Memory B cell (primary cell): ENCODE measurements at regions not wholly inside any gene's neighbourhood (a gene's known extent, or its start where the extent isn't known, plus 50 kb on each side); places are given as distances from the start of the nearest gene placed in this dataset.
"Not testable (repeated sequence)": the region's sequence is repeated elsewhere in the genome, so short reads cannot be mapped to it uniquely, and the experiment has no call there.

Experiments used
- ATAC-seq: fragments of 150-1000 bp; cut with Tn5 transposase; 2 replicates; pipeline ENCODE4 v1.10.0; 2021; ENCODE audit warnings: low read depth, mild to moderate bottlenecking, moderate library complexity
- DNase-seq, 2 donors: peaks; one replicate each; pipeline ENCODE4 v3.0.0; 2022; ENCODE audit warnings: low spot score in 2 of 2
- H3K27ac Mint-ChIP-seq: one replicate; pipeline ENCODE4 v1.8.0; 2022; ENCODE audit warnings: mild to moderate bottlenecking, moderate library complexity, mixed read lengths
- H3K27me3 Mint-ChIP-seq: one replicate; pipeline ENCODE4 v1.8.0; 2022; ENCODE audit warnings: mixed read lengths
- H3K36me3 Mint-ChIP-seq: one replicate; pipeline ENCODE4 v1.8.0; 2022; ENCODE audit warnings: mild to moderate bottlenecking, mixed read lengths
- H3K4me1 Mint-ChIP-seq: one replicate; pipeline ENCODE4 v1.8.0; 2022; ENCODE audit warnings: mixed read lengths
- H3K4me3 Mint-ChIP-seq: one replicate; pipeline ENCODE4 v1.8.0; 2022; ENCODE audit warnings: mild to moderate bottlenecking, moderate library complexity, mixed read lengths
- H3K9me3 Mint-ChIP-seq: one replicate; pipeline ENCODE4 v1.8.0; 2022; ENCODE audit warnings: mixed read lengths

GRCh38 chr2:47728551-47728950 lies 54.4 kb upstream of the MSH6 start:
- ATAC-seq (no peak), DNase-seq (no peak)
- Mint-ChIP-seq H3K36me3 (peaks cover 1% of the 10 kb centered on the region), H3K9me3 (peaks cover 1% of the 10 kb centered on the region), H3K27ac (no peak overlapping the region), H3K4me1 (peaks cover 16% of the 10 kb centered on the region), H3K4me3 (no peak overlapping the region), H3K27me3 (no peaks in the 10 kb centered on the region)

- peak overlapping the region; percentile 28 for H3K27ac Mint-ChIP-seq
- H3K27me3 Mint-ChIP-seq: no peaks in the 10 kb centered on the region
- ATAC-seq: no peak
- peaks cover 1% of the 10 kb centered on the region for H3K36me3 Mint-ChIP-seq
- no peak overlapping the region for H3K4me3 Mint-ChIP-seq
- no peak for DNase-seq
- H3K4me1 Mint-ChIP-seq: peaks cover 22% of the 10 kb centered on the region
- H3K9me3 Mint-ChIP-seq: peaks cover 1% of the 10 kb centered on the region
Observed at GRCh38 chr2:47727956-47728355, 55.0 kb upstream of the MSH6 start.

GRCh38 chr2:47726978-47727377 lies 56.0 kb upstream of the MSH6 start:
- not testable (repeated sequence) for DNase-seq, H3K27me3 Mint-ChIP-seq, ATAC-seq, H3K9me3 Mint-ChIP-seq, H3K36me3 Mint-ChIP-seq, H3K4me3 Mint-ChIP-seq
- Mint-ChIP-seq H3K4me1 (peaks cover 25% of the 10 kb centered on the region), H3K27ac (peak overlapping the region; percentile 24)

- H3K27ac Mint-ChIP-seq: peak overlapping the region; percentile 98
- peaks cover 1% of the 10 kb centered on the region for H3K36me3 Mint-ChIP-seq
- no peak for DNase-seq
- H3K27me3 Mint-ChIP-seq: no peaks in the 10 kb centered on the region
- no peak overlapping the region for H3K4me3 Mint-ChIP-seq
- no peak for ATAC-seq
- peaks cover 1% of the 10 kb centered on the region for H3K9me3 Mint-ChIP-seq
- H3K4me1 Mint-ChIP-seq: peaks cover 25% of the 10 kb centered on the region
Observed at GRCh38 chr2:47725808-47726207, 57.1 kb upstream of the MSH6 start.

GRCh38 chr2:47724221-47724981 lies 58.5 kb upstream of the MSH6 start:
- Mint-ChIP-seq H3K4me3 (peak overlapping the region; percentile 51), H3K4me1 (peaks cover 28% of the 10 kb centered on the region), H3K36me3 (peaks cover 1% of the 10 kb centered on the region), H3K27ac (peak overlapping the region; percentile 98), H3K9me3 (peaks cover 1% of the 10 kb centered on the region), H3K27me3 (no peaks in the 10 kb centered on the region)
- peak; percentile 66 to 83 for DNase-seq
- ATAC-seq: peak; percentile 88

GRCh38 chr2:47721296-47721695 lies 61.6 kb upstream of the MSH6 start:
- Mint-ChIP-seq H3K4me1 (peaks cover 42% of the 10 kb centered on the region), H3K4me3 (no peak overlapping the region), H3K27me3 (no peaks in the 10 kb centered on the region), H3K9me3 (peaks cover 1% of the 10 kb centered on the region), H3K27ac (no peak overlapping the region), H3K36me3 (peaks cover 1% of the 10 kb centered on the region)
- no peak for DNase-seq
- ATAC-seq: no peak

- Mint-ChIP-seq H3K36me3 (peaks cover 1% of the 10 kb centered on the region), H3K9me3 (peaks cover 1% of the 10 kb centered on the region), H3K27me3 (no peaks in the 10 kb centered on the region), H3K4me3 (no peak overlapping the region), H3K4me1 (peaks cover 42% of the 10 kb centered on the region), H3K27ac (peak overlapping the region; percentile 20)
- ATAC-seq: no peak
- no peak for DNase-seq
Observed at GRCh38 chr2:47720559-47720958, 62.4 kb upstream of the MSH6 start.

- no peak for ATAC-seq
- no peak for DNase-seq
- peaks cover 39% of the 10 kb centered on the region for H3K4me1 Mint-ChIP-seq
Observed at GRCh38 chr2:47720036-47720435, 62.9 kb upstream of the MSH6 start.

GRCh38 chr2:47719099-47719498 lies 63.8 kb upstream of the MSH6 start:
- ATAC-seq (peak; percentile 12), DNase-seq (no peak)
- Mint-ChIP-seq H3K4me1 (peaks cover 30% of the 10 kb centered on the region), H3K36me3 (no peaks in the 10 kb centered on the region), H3K27me3 (no peaks in the 10 kb centered on the region), H3K27ac (peak overlapping the region; percentile 60), H3K9me3 (no peaks in the 10 kb centered on the region), H3K4me3 (no peak overlapping the region)

More at GRCh38 chr2:47720036-47720435, 62.9 kb upstream of the MSH6 start:
- Mint-ChIP-seq H3K27me3 (no peaks in the 10 kb centered on the region), H3K27ac (no peak overlapping the region), H3K4me3 (no peak overlapping the region), H3K9me3 (peaks cover 1% of the 10 kb centered on the region), H3K36me3 (peaks cover 1% of the 10 kb centered on the region)

- not testable (repeated sequence) for H3K4me3 Mint-ChIP-seq, H3K36me3 Mint-ChIP-seq, H3K27me3 Mint-ChIP-seq, ATAC-seq, DNase-seq, H3K9me3 Mint-ChIP-seq, H3K27ac Mint-ChIP-seq
- H3K4me1 Mint-ChIP-seq: peaks cover 19% of the 10 kb centered on the region
Observed at GRCh38 chr2:47716307-47716706, 66.6 kb upstream of the MSH6 start.

GRCh38 chr2:47715552-47715951 lies 67.4 kb upstream of the MSH6 start:
- DNase-seq (no peak), ATAC-seq (no peak)
- no peaks in the 10 kb centered on the region for H3K27me3 Mint-ChIP-seq
- H3K9me3 Mint-ChIP-seq: no peaks in the 10 kb centered on the region
- no peak overlapping the region for H3K27ac Mint-ChIP-seq
- no peak overlapping the region for H3K4me3 Mint-ChIP-seq
- no peaks in the 10 kb centered on the region for H3K36me3 Mint-ChIP-seq
- peaks cover 19% of the 10 kb centered on the region for H3K4me1 Mint-ChIP-seq

GRCh38 chr2:47708801-47709499 lies 74.0 kb upstream of the MSH6 start:
- no peaks in the 10 kb centered on the region for H3K36me3 Mint-ChIP-seq
- H3K27ac Mint-ChIP-seq: peak overlapping the region; percentile 92
- H3K27me3 Mint-ChIP-seq: peaks cover 2% of the 10 kb centered on the region
- ATAC-seq (peak; percentile 96), DNase-seq (peak in 1 of 2 donors; percentile 38)
- H3K9me3 Mint-ChIP-seq: no peaks in the 10 kb centered on the region
- H3K4me3 Mint-ChIP-seq: no peak overlapping the region
- peaks cover 12% of the 10 kb centered on the region for H3K4me1 Mint-ChIP-seq

GRCh38 chr2:47704287-47704686 lies 78.7 kb upstream of the MSH6 start:
- no peaks in the 10 kb centered on the region for H3K36me3 Mint-ChIP-seq
- DNase-seq: no peak
- H3K27me3 Mint-ChIP-seq: peaks cover 2% of the 10 kb centered on the region
- no peak for ATAC-seq
- peaks cover 10% of the 10 kb centered on the region for H3K4me1 Mint-ChIP-seq
- H3K9me3 Mint-ChIP-seq: no peaks in the 10 kb centered on the region
- no peak overlapping the region for H3K27ac Mint-ChIP-seq
- no peak overlapping the region for H3K4me3 Mint-ChIP-seq

GRCh38 chr2:47699533-47700215 lies 83.3 kb upstream of the MSH6 start:
- Mint-ChIP-seq H3K27me3 (peaks cover 4% of the 10 kb centered on the region), H3K4me3 (no peak overlapping the region), H3K36me3 (peaks cover 1% of the 10 kb centered on the region), H3K27ac (no peak overlapping the region), H3K9me3 (no peaks in the 10 kb centered on the region), H3K4me1 (peaks cover 27% of the 10 kb centered on the region)
- DNase-seq (no peak), ATAC-seq (no peak)
